GM12865 (cell line): ENCODE measurements at regions not wholly inside any gene's neighbourhood (a gene's known extent, or its start where the extent isn't known, plus 50 kb on each side); places are given as distances from the start of the nearest gene placed in this dataset.

Experiments
- DNase-seq: peaks from one replicate; pipeline ENCODE4 v3.0.0; 2010; ENCODE audit warnings: low read depth
- H3K4me3 ChIP-seq: 2 replicates; pipeline ENCODE4 v1.5.1; 2011; ENCODE audit warnings: mild to moderate bottlenecking, low read depth, low read length, control low read depth
- TF ChIP-seq, protein P1 (sequence below): IDR thresholded peaks from 2 replicates; pipeline ENCODE4 v1.5.1; 2011; ENCODE audit warnings: low read length, control low read depth, low read depth, inconsistent platforms; ENCODE audit not compliant: insufficient read depth; ENCODE audit errors: missing control alignments

DNA sequence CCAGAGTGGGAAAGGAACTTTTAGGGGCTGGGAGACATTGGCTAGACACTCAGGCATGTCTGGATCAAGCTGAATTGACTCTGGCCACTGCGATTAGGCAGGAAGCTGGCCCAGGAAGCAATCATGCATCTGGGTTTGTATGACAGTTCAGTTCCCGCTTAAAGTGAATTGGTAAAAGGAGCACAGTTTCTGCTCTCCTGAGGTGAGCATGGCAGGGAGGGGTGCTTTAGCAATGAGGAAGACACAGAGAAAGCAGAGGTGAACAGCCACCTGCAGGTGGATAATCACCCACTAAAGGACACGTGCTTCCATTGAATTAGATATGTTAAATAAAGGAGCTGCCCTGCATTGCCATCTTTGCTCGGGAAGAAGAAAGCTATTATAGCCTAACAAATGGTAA lies 248.1 kb upstream of the MAP3K1 start:
- no peak overlapping the region for H3K4me3 ChIP-seq
- TF ChIP-seq, protein P1, sequence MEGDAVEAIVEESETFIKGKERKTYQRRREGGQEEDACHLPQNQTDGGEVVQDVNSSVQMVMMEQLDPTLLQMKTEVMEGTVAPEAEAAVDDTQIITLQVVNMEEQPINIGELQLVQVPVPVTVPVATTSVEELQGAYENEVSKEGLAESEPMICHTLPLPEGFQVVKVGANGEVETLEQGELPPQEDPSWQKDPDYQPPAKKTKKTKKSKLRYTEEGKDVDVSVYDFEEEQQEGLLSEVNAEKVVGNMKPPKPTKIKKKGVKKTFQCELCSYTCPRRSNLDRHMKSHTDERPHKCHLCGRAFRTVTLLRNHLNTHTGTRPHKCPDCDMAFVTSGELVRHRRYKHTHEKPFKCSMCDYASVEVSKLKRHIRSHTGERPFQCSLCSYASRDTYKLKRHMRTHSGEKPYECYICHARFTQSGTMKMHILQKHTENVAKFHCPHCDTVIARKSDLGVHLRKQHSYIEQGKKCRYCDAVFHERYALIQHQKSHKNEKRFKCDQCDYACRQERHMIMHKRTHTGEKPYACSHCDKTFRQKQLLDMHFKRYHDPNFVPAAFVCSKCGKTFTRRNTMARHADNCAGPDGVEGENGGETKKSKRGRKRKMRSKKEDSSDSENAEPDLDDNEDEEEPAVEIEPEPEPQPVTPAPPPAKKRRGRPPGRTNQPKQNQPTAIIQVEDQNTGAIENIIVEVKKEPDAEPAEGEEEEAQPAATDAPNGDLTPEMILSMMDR = no peak
- DNase-seq = no peak

DNA sequence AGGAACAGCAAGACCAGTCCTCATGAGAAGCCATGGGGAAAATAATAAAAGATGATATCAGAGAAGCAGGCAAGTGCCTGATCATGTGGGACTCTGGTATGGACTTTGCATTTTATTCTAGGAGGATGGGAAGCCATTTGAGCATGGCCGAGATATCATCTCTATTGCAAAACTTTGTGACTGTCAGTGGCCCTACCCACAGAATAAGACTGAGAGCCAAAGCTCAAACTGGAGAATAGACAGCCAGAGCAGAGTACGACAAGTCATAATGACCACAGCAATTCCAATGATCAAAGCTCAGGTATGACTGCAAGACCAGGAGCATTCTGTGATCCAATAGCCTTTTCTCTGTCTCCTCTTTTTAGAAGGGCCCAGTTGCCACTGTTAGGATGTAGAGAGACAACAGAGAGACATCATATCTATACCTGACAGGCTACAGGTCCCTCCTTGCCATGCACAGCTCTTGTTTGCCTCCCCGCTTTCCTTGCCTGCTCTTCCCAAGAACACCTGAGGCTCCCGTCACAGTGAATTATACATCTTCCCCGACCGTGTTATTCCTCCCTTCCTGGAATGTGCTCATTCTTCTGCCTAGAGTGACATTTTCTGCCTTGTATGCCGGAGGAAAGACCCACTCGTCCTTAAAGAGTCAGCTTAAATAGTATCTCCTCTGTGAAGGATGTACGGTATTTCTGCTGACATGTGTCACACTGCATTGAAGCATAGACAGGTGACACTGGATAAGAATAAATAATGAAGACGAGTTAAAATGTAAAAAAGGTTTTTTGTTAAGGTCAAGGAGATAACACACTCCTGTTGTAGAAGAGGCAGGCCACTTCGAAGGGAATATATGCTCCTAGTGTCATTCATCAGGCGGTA lies 248.7 kb upstream of the MAP3K1 start:
- TF ChIP-seq, protein P1 = no peak
- no peak for DNase-seq
- H3K4me3 ChIP-seq = no peak overlapping the region

DNA sequence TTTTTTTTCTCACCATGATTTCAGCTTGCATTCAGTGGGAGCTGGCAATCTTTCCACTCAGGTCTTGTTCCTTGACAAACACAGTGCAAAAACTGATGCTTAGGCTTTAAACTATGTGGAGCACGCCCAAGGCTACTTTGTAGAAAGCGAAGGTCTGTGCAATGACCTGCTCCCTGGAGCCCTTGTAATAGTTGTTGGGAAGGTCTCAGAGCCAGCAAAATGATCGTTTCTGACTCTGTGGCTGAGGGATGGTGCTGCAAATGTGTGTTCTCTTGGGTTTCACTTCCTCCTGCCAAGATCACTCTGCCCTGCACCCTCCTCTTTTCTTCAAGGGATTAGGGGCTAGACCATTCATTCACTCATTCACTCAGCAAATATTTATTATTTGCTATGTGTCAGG lies 249.7 kb upstream of the MAP3K1 start:
- TF ChIP-seq, protein P1 = no peak
- H3K4me3 ChIP-seq = no peak overlapping the region
- DNase-seq = peak; percentile 50

DNA sequence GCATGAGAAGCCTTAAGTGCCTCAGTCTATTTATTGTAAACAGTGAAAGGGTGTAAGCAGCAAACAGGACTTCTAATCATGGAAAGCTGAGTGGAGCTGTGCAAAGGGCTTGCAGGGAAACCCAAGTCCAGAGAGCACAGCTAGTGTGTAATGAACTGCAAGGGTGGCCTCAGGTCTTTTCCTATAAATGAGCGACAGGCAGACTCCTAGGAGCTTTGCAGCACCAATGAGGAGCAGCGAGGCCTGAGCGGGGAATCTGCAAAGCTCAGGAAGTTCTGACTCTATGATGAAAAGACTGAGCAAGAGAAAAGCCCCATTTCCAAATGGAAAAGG lies 250.1 kb upstream of the MAP3K1 start:
- no peak overlapping the region for H3K4me3 ChIP-seq
- DNase-seq = no peak
- TF ChIP-seq, protein P1 = no peak

DNA sequence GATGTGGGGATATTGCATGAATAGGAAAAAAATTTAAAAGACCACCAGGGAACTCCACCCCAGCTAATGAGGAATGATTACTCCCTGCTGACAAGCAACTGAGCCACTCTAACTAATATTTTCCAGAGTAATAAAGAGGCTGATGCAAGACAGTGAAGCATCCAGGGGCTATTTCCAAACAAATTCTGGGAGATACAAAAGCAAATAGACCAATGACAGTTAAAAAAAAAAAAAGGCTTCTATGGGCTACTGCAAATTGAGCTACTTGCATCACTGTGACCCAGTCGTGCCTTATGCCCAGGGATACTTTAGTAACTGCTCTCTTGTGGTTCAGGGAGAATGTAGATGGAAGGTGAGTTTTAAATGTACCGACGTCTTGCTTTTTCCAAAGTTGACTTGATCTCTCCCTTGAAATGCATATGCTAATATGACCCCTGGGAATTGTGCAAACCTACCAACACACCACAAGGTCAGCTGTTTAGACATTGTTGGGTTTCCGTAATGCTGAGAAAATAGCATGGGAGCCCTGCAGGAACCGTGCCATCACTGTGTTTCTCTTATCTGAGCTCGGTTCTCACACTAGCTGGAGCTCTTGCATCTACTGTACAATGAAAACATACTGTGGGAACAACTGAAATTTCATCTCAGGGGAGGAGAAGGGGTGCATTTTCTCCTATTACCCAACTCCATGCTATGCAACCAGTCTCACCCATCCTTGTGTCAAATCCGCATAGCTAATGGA lies 250.6 kb upstream of the MAP3K1 start:
- DNase-seq = peak; percentile 24
- TF ChIP-seq, protein P1 = no peak
- no peak overlapping the region for H3K4me3 ChIP-seq

DNA sequence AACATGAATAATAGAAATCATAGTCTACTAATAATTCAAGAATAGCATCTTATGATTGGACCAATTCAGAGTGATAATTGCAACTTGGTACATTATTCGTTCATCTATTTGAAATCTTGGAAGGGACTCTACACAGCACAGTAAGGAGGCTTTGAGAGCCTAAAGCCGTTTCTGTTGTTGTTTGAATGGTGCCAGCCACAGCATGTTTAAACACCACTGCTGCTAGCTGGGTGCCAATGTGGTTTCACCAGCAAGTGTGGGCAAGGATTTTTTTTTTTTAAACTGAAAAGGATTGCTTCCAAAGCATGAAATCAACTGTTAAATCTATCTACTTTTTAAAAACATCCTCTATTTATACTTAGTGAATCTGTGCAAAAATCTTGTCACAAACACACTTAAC lies 253.9 kb upstream of the MAP3K1 start:
- H3K4me3 ChIP-seq = no peak overlapping the region
- no peak for DNase-seq
- TF ChIP-seq, protein P1 = no peak
